PC-3 (cell line): ENCODE measurements at regions not wholly inside any gene's neighbourhood (a gene's known extent, or its start where the extent isn't known, plus 50 kb on each side); places are given as distances from the start of the nearest gene placed in this dataset.

ENCODE experiments used
- CTCF ChIP-seq: fragments of 300-600 bp; sonication (generic); conservative IDR thresholded peaks from 2 replicates; pipeline ENCODE4 v1.5.1; 2017; ENCODE audit warnings: antibody characterized with exemption, low read depth, mild to moderate bottlenecking, low read length
- EZH2 ChIP-seq: fragments of 300-600 bp; sonication (generic); IDR thresholded peaks from one replicate; pipeline ENCODE4 v1.6.1; 2017; ENCODE audit warnings: antibody characterized with exemption, mild to moderate bottlenecking, low read length; ENCODE audit not compliant: unreplicated experiment
- EZH2phosphoT487 ChIP-seq: fragments of 300-600 bp; sonication (generic); IDR thresholded peaks from 2 replicates; pipeline ENCODE4 v1.6.1; 2018; ENCODE audit warnings: mild to moderate bottlenecking, antibody characterized with exemption, low read length, borderline replicate concordance

- no peak for TF ChIP-seq CTCF
- no peak for TF ChIP-seq EZH2
- TF ChIP-seq EZH2phosphoT487, result no peak
Observed at GRCh38 chr15:39269352-39269751, 311.5 kb upstream of the THBS1 start.
